ENCODE measurements at regions not wholly inside any gene's neighbourhood (a gene's known extent, or its start where the extent isn't known, plus 50 kb on each side); places are given as distances from the start of the nearest gene placed in this dataset.

DNA sequence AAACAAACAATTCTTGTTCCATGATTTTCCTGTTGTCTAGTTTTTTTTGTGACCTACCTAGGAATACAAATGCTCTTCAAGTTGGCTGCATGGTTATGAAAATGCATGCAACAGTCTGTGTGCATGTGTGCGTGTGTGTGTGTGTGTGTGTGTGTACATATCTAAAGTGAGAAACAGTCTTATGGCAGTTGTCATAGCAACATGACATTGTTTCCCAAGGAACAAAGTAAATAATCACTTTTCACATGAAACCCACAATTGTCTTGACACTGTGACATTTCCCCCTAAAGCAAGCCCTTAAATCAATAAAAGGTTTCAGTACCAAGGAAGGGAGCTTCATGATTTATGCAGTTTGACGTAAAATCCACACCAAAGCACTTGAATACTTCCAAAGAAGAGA lies 758.4 kb downstream of the CDH8 start:
- TF ChIP-seq, protein P1, sequence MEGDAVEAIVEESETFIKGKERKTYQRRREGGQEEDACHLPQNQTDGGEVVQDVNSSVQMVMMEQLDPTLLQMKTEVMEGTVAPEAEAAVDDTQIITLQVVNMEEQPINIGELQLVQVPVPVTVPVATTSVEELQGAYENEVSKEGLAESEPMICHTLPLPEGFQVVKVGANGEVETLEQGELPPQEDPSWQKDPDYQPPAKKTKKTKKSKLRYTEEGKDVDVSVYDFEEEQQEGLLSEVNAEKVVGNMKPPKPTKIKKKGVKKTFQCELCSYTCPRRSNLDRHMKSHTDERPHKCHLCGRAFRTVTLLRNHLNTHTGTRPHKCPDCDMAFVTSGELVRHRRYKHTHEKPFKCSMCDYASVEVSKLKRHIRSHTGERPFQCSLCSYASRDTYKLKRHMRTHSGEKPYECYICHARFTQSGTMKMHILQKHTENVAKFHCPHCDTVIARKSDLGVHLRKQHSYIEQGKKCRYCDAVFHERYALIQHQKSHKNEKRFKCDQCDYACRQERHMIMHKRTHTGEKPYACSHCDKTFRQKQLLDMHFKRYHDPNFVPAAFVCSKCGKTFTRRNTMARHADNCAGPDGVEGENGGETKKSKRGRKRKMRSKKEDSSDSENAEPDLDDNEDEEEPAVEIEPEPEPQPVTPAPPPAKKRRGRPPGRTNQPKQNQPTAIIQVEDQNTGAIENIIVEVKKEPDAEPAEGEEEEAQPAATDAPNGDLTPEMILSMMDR (IDR thresholded peaks at IDR 0.05): no peak
- no peak for TF ChIP-seq POLR2A (IDR thresholded peaks at IDR 0.05)
